ENCODE measurements at regions not wholly inside any gene's neighbourhood (a gene's known extent, or its start where the extent isn't known, plus 50 kb on each side); places are given as distances from the start of the nearest gene placed in this dataset.
"Not testable (repeated sequence)": the region's sequence is repeated elsewhere in the genome, so short reads cannot be mapped to it uniquely, and the experiment has no call there.

- H3K4me3 Mint-ChIP-seq = no peak overlapping the region
- no peaks in the 10 kb centered on the region for H3K4me1 Mint-ChIP-seq
- no peaks in the 10 kb centered on the region for H3K27me3 Mint-ChIP-seq
- DNase-seq (ENCODE audit: low spot score in 2 of 2) (no peak), ATAC-seq (ENCODE audit: low read depth) (no peak)
- H3K27ac Mint-ChIP-seq = no peak overlapping the region
- H3K36me3 Mint-ChIP-seq = no peaks in the 10 kb centered on the region
- no peaks in the 10 kb centered on the region for H3K9me3 Mint-ChIP-seq
Measured at GRCh38 chr5:158212237-158212636, 353.3 kb upstream of the CLINT1 start.

GRCh38 chr5:158209219-158209908 lies 350.4 kb upstream of the CLINT1 start:
- no peaks in the 10 kb centered on the region for H3K4me1 Mint-ChIP-seq
- no peak overlapping the region for H3K27ac Mint-ChIP-seq
- no peaks in the 10 kb centered on the region for H3K9me3 Mint-ChIP-seq
- no peak for ATAC-seq (ENCODE audit: low read depth)
- DNase-seq (ENCODE audit: low spot score in 2 of 2) = no peak
- H3K36me3 Mint-ChIP-seq = no peaks in the 10 kb centered on the region
- H3K27me3 Mint-ChIP-seq = no peaks in the 10 kb centered on the region
- H3K4me3 Mint-ChIP-seq = no peak overlapping the region

- no peak for DNase-seq (ENCODE audit: low spot score in 2 of 2)
- Mint-ChIP-seq H3K36me3 (no peaks in the 10 kb centered on the region), H3K4me3 (no peak overlapping the region), H3K27ac (no peak overlapping the region), H3K9me3 (no peaks in the 10 kb centered on the region), H3K4me1 (no peaks in the 10 kb centered on the region), H3K27me3 (no peaks in the 10 kb centered on the region)
- ATAC-seq (ENCODE audit: low read depth) = no peak
Measured at GRCh38 chr5:158207733-158208132, 348.8 kb upstream of the CLINT1 start.

GRCh38 chr5:158205992-158206391 lies 347.0 kb upstream of the CLINT1 start:
- no peak for ATAC-seq (ENCODE audit: low read depth)
- Mint-ChIP-seq H3K27ac (no peak overlapping the region), H3K4me3 (no peak overlapping the region), H3K4me1 (peaks cover 3% of the 10 kb centered on the region), H3K36me3 (no peaks in the 10 kb centered on the region), H3K27me3 (no peaks in the 10 kb centered on the region), H3K9me3 (no peaks in the 10 kb centered on the region)
- DNase-seq (ENCODE audit: low spot score in 2 of 2) = no peak

GRCh38 chr5:158203261-158203660 lies 344.3 kb upstream of the CLINT1 start:
- Mint-ChIP-seq H3K36me3 (no peaks in the 10 kb centered on the region), H3K4me1 (peaks cover 8% of the 10 kb centered on the region), H3K4me3 (no peak overlapping the region), H3K9me3 (no peaks in the 10 kb centered on the region), H3K27me3 (no peaks in the 10 kb centered on the region), H3K27ac (no peak overlapping the region)
- ATAC-seq (ENCODE audit: low read depth) (no peak), DNase-seq (ENCODE audit: low spot score in 2 of 2) (no peak)

- no peak overlapping the region for H3K27ac Mint-ChIP-seq
- ATAC-seq (ENCODE audit: low read depth) (no peak), DNase-seq (ENCODE audit: low spot score in 2 of 2) (no peak)
- H3K4me3 Mint-ChIP-seq = no peak overlapping the region
- H3K36me3 Mint-ChIP-seq = no peaks in the 10 kb centered on the region
- H3K27me3 Mint-ChIP-seq = no peaks in the 10 kb centered on the region
- no peaks in the 10 kb centered on the region for H3K9me3 Mint-ChIP-seq
- peaks cover 13% of the 10 kb centered on the region for H3K4me1 Mint-ChIP-seq
Measured at GRCh38 chr5:158202801-158203200, 343.9 kb upstream of the CLINT1 start.

- Mint-ChIP-seq H3K36me3 (no peaks in the 10 kb centered on the region), H3K9me3 (no peaks in the 10 kb centered on the region), H3K27me3 (no peaks in the 10 kb centered on the region), H3K27ac (no peak overlapping the region), H3K4me3 (no peak overlapping the region), H3K4me1 (peaks cover 26% of the 10 kb centered on the region)
- no peak for ATAC-seq (ENCODE audit: low read depth)
- DNase-seq (ENCODE audit: low spot score in 2 of 2) = no peak
Measured at GRCh38 chr5:158200619-158201018, 341.7 kb upstream of the CLINT1 start.

GRCh38 chr5:158198636-158199035 lies 339.7 kb upstream of the CLINT1 start:
- ATAC-seq (ENCODE audit: low read depth) = peak; percentile 90
- Mint-ChIP-seq H3K36me3 (no peaks in the 10 kb centered on the region), H3K27me3 (no peaks in the 10 kb centered on the region), H3K4me1 (peaks cover 41% of the 10 kb centered on the region), H3K9me3 (no peaks in the 10 kb centered on the region), H3K4me3 (peak overlapping the region; percentile 45), H3K27ac (peak overlapping the region; percentile 7)
- DNase-seq (ENCODE audit: low spot score in 2 of 2) = peak; percentile 27 to 44

- DNase-seq (ENCODE audit: low spot score in 2 of 2) = no peak
- Mint-ChIP-seq H3K27me3 (no peaks in the 10 kb centered on the region), H3K4me1 (peaks cover 38% of the 10 kb centered on the region), H3K4me3 (no peak overlapping the region), H3K36me3 (no peaks in the 10 kb centered on the region), H3K27ac (peak overlapping the region; percentile 18), H3K9me3 (no peaks in the 10 kb centered on the region)
- no peak for ATAC-seq (ENCODE audit: low read depth)
Measured at GRCh38 chr5:158195416-158196210, 336.7 kb upstream of the CLINT1 start.

- H3K27ac Mint-ChIP-seq = no peak overlapping the region
- H3K36me3 Mint-ChIP-seq = no peaks in the 10 kb centered on the region
- H3K9me3 Mint-ChIP-seq = no peaks in the 10 kb centered on the region
- DNase-seq (ENCODE audit: low spot score in 2 of 2) = peak in 1 of 2 donors; percentile 19
- peak; percentile 64 for ATAC-seq (ENCODE audit: low read depth)
- peaks cover 38% of the 10 kb centered on the region for H3K4me1 Mint-ChIP-seq
- peak overlapping the region; percentile 56 for H3K4me3 Mint-ChIP-seq
- H3K27me3 Mint-ChIP-seq = no peaks in the 10 kb centered on the region
Measured at GRCh38 chr5:158194561-158194976, 335.6 kb upstream of the CLINT1 start.

- not testable (repeated sequence) for H3K9me3 Mint-ChIP-seq; H3K4me3 Mint-ChIP-seq; H3K36me3 Mint-ChIP-seq; H3K27me3 Mint-ChIP-seq; ATAC-seq (ENCODE audit: low read depth); DNase-seq (ENCODE audit: low spot score in 2 of 2); H3K27ac Mint-ChIP-seq
- peaks cover 34% of the 10 kb centered on the region for H3K4me1 Mint-ChIP-seq
Measured at GRCh38 chr5:158193395-158193794, 334.4 kb upstream of the CLINT1 start.

GRCh38 chr5:158180407-158180806 lies 321.5 kb upstream of the CLINT1 start:
- no peaks in the 10 kb centered on the region for H3K36me3 Mint-ChIP-seq
- H3K4me1 Mint-ChIP-seq = peaks cover 4% of the 10 kb centered on the region
- no peak overlapping the region for H3K4me3 Mint-ChIP-seq
- H3K27ac Mint-ChIP-seq = no peak overlapping the region
- DNase-seq (ENCODE audit: low spot score in 2 of 2) (no peak), ATAC-seq (ENCODE audit: low read depth) (no peak)
- H3K9me3 Mint-ChIP-seq = no peaks in the 10 kb centered on the region
- no peaks in the 10 kb centered on the region for H3K27me3 Mint-ChIP-seq

GRCh38 chr5:158179271-158179670 lies 320.3 kb upstream of the CLINT1 start:
- no peak overlapping the region for H3K4me3 Mint-ChIP-seq
- H3K27ac Mint-ChIP-seq = no peak overlapping the region
- no peaks in the 10 kb centered on the region for H3K36me3 Mint-ChIP-seq
- H3K9me3 Mint-ChIP-seq = no peaks in the 10 kb centered on the region
- H3K27me3 Mint-ChIP-seq = no peaks in the 10 kb centered on the region
- peaks cover 8% of the 10 kb centered on the region for H3K4me1 Mint-ChIP-seq
- DNase-seq (ENCODE audit: low spot score in 2 of 2) = no peak
- ATAC-seq (ENCODE audit: low read depth) = no peak

- Mint-ChIP-seq H3K27ac (no peak overlapping the region), H3K36me3 (no peaks in the 10 kb centered on the region), H3K4me3 (no peak overlapping the region), H3K4me1 (peaks cover 8% of the 10 kb centered on the region), H3K9me3 (no peaks in the 10 kb centered on the region), H3K27me3 (no peaks in the 10 kb centered on the region)
- no peak for DNase-seq (ENCODE audit: low spot score in 2 of 2)
- ATAC-seq (ENCODE audit: low read depth) = no peak
Measured at GRCh38 chr5:158178535-158178934, 319.6 kb upstream of the CLINT1 start.
